Panc1 (cell line): ENCODE measurements at regions not wholly inside any gene's neighbourhood (a gene's known extent, or its start where the extent isn't known, plus 50 kb on each side); places are given as distances from the start of the nearest gene placed in this dataset.

Experiments used
- ATAC-seq: fragments of 200-7000 bp; cut with Tn5 transposase; 2 replicates; pipeline ENCODE4 v1.9.1; 2020; ENCODE audit warnings: mild to moderate bottlenecking, moderate library complexity
- BruUV-seq: library from RNA; stranded (reverse); fragments of 400-500 nt; replicated peaks from 2 replicates; lab custom pipeline; 2021; lab: Mats Ljungman, UMichigan
- CTCF ChIA-PET: fragments of 300-600 bp; sonication (Branson Sonifier 250); formaldehyde crosslinking; loops from one replicate; lab custom pipeline; 2022; ENCODE audit warnings: antibody characterized with exemption; lab: Charles Lee
- POLR2A ChIA-PET: fragments of 300-600 bp; sonication (Branson Sonifier 250); formaldehyde crosslinking; loops from one replicate; lab custom pipeline; 2022; ENCODE audit warnings: antibody characterized with exemption; lab: Charles Lee
- DNase-seq: peaks from one replicate; pipeline ENCODE4 v3.0.0-alpha.2; 2010; ENCODE audit warnings: low read depth, low spot score
- H3K27ac ChIP-seq: 2 replicates; pipeline ENCODE4 v1.5.1; 2011; ENCODE audit warnings: mild to moderate bottlenecking, low read length, inconsistent platforms
- H3K27me3 ChIP-seq: fragments of 200-500 bp; sonication (Bioruptor generic); 2 replicates; pipeline ENCODE4 v1.6.0; 2014; ENCODE audit warnings: low read length, inconsistent platforms; ENCODE audit not compliant: control insufficient read depth, insufficient read depth
- H3K36me3 ChIP-seq: fragments of 200-500 bp; sonication (Bioruptor generic); 2 replicates; pipeline ENCODE4 v1.5.1; 2014; ENCODE audit warnings: inconsistent platforms, mild to moderate bottlenecking, low read length, moderate library complexity; ENCODE audit not compliant: control insufficient read depth, insufficient read depth
- H3K4me1 ChIP-seq: 2 replicates; pipeline ENCODE4 v1.5.1; 2011; ENCODE audit warnings: inconsistent platforms, mild to moderate bottlenecking, low read length, moderate library complexity; ENCODE audit not compliant: control insufficient read depth, insufficient read depth
- H3K4me3 ChIP-seq, 2 experiments: 2 replicates each; pipeline ENCODE4 v1.5.1; 2011 to 2012; ENCODE audit warnings: low read depth in 2 of 2, low read length in 2 of 2, mild to moderate bottlenecking in 2 of 2, inconsistent platforms in 1 of 2, moderate library complexity in 1 of 2
- H3K9me3 ChIP-seq: fragments of 200-500 bp; sonication (Bioruptor generic); 2 replicates; pipeline ENCODE4 v1.5.1; 2014; ENCODE audit warnings: low read depth, mild to moderate bottlenecking, inconsistent platforms, low read length, moderate library complexity; ENCODE audit not compliant: control insufficient read depth, insufficient read depth
- POLR2AphosphoS5 ChIP-seq: IDR thresholded peaks from 2 replicates; pipeline ENCODE4 v1.6.1; 2012; ENCODE audit warnings: mild to moderate bottlenecking, low read depth, low read length, moderate library complexity
- SIN3A ChIP-seq: IDR thresholded peaks from 2 replicates; pipeline ENCODE4 v1.6.1; 2012; ENCODE audit warnings: low read depth, mild to moderate bottlenecking, low read length, moderate library complexity, borderline replicate concordance; ENCODE audit not compliant: insufficient read depth
- TCF7L2 ChIP-seq: IDR thresholded peaks from 2 replicates; pipeline ENCODE4 v1.6.1; 2011; ENCODE audit warnings: mild to moderate bottlenecking, low read depth, low read length, inconsistent platforms
- in situ Hi-C: cut with HindIII; loops from 2 replicates; pipeline ENCODE4 v1.10.0; 2016; ENCODE audit warnings: low sequenced_read_pairs, low pct_unique_long_range_greater_than_20kb
- intact Hi-C: fragments of 100-400 bp; cut with micrococcal nuclease; formaldehyde crosslinking; loops from one replicate; pipeline ENCODE4 v1.10.0; 2022; ENCODE audit not compliant: unreplicated experiment
- TF ChIP-seq, protein P1 (sequence below): fragments of 450-650 bp; IDR thresholded peaks from 2 replicates; pipeline ENCODE4 v1.5.1; 2017; ENCODE audit warnings: mild to moderate bottlenecking
- TF ChIP-seq, protein P2 (sequence below), 2 experiments: IDR thresholded peaks; 2 replicates each; pipeline ENCODE4 v1.6.1; 2011 to 2012; ENCODE audit warnings: low read depth in 2 of 2, control low read depth in 1 of 2, low read length in 1 of 2, mild to moderate bottlenecking in 1 of 2, moderate library complexity in 1 of 2; ENCODE audit not compliant: insufficient read depth in 1 of 2

DNA sequence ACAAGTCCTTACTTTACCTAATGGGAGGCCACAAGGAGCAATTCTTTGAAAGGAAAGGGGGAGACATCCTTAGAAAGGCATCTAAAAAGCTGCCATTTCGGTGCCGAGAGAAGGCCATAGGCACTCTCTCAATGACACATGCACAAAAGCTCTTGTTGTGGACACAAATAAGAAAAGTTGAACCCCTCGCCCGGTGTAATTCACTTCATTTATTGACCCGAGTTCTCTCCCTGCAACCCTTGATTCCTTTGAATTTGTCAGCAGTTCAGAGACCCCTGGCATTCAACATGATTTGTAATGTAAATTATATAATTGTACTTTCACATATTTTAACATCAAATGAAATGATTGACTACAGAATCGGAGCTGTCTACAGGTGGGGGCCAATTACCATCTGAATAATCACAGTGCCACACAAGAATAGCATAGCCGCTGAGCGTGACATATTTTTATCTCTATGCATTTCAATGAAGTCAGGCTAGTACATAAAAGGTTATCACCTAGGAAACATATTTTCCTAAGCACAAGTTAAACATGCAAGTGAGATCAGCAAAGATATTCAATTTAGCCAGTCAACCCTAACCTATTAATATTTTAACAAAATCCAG lies 66.7 kb downstream of the IRX6 start:
- DNase-seq, result no peak
- CTCF ChIA-PET, result no interaction called here
- Histone ChIP-seq H3K9me3 (no peaks in the 10 kb centered on the region), H3K27ac (no peak overlapping the region), H3K4me3 (no peak overlapping the region), H3K4me1 (no peaks in the 10 kb centered on the region), H3K36me3 (no peaks in the 10 kb centered on the region), H3K27me3 (no peaks in the 10 kb centered on the region)
- POLR2A ChIA-PET, result no interaction called here
- intact Hi-C loops, result no loop called here
- in situ Hi-C loops, result no loop called here
- BruUV-seq, result no TSS peak
- no peak for ATAC-seq
- TF ChIP-seq, protein P1, sequence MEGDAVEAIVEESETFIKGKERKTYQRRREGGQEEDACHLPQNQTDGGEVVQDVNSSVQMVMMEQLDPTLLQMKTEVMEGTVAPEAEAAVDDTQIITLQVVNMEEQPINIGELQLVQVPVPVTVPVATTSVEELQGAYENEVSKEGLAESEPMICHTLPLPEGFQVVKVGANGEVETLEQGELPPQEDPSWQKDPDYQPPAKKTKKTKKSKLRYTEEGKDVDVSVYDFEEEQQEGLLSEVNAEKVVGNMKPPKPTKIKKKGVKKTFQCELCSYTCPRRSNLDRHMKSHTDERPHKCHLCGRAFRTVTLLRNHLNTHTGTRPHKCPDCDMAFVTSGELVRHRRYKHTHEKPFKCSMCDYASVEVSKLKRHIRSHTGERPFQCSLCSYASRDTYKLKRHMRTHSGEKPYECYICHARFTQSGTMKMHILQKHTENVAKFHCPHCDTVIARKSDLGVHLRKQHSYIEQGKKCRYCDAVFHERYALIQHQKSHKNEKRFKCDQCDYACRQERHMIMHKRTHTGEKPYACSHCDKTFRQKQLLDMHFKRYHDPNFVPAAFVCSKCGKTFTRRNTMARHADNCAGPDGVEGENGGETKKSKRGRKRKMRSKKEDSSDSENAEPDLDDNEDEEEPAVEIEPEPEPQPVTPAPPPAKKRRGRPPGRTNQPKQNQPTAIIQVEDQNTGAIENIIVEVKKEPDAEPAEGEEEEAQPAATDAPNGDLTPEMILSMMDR, result no peak
- TF ChIP-seq SIN3A, result no peak
- TF ChIP-seq, protein P2, sequence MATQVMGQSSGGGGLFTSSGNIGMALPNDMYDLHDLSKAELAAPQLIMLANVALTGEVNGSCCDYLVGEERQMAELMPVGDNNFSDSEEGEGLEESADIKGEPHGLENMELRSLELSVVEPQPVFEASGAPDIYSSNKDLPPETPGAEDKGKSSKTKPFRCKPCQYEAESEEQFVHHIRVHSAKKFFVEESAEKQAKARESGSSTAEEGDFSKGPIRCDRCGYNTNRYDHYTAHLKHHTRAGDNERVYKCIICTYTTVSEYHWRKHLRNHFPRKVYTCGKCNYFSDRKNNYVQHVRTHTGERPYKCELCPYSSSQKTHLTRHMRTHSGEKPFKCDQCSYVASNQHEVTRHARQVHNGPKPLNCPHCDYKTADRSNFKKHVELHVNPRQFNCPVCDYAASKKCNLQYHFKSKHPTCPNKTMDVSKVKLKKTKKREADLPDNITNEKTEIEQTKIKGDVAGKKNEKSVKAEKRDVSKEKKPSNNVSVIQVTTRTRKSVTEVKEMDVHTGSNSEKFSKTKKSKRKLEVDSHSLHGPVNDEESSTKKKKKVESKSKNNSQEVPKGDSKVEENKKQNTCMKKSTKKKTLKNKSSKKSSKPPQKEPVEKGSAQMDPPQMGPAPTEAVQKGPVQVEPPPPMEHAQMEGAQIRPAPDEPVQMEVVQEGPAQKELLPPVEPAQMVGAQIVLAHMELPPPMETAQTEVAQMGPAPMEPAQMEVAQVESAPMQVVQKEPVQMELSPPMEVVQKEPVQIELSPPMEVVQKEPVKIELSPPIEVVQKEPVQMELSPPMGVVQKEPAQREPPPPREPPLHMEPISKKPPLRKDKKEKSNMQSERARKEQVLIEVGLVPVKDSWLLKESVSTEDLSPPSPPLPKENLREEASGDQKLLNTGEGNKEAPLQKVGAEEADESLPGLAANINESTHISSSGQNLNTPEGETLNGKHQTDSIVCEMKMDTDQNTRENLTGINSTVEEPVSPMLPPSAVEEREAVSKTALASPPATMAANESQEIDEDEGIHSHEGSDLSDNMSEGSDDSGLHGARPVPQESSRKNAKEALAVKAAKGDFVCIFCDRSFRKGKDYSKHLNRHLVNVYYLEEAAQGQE (IDR thresholded peaks at IDR 0.05; ENCODE audit: insufficient read depth in 1 of 2, low read depth in 2 of 2, low read length in 1 of 2), result no peak
- no peak for TF ChIP-seq TCF7L2
- no peak for TF ChIP-seq POLR2AphosphoS5

DNA sequence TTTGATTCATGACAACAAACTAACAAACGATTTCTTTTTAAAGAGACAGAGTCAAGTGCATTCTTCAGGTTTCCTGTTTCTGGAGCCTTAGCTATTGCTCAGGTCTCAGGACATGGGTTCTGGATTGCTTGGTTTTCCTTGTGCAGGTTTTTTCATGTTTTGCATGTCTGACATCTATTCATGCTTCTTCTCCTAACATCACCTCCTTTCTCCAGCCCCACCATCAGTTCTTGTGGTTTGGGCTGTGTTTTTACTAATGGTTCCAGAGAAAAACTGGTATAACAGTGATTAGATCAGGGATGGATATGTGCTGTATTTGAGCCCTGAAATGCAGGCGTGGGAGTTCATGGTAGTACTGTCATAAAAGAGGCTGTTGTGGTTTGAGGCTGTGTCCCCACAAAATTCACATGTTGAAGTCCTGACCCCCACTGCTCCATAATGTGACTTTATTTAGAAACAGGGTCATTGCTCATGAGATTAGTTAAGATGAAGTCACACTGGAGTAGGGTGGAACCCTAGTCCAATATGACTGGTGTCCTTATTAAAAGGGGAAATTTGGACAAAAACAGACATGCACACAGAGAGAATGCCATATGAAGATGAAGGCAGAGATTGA lies 67.9 kb downstream of the IRX6 start:
- ChIA-PET POLR2A (no interaction called here), CTCF (no interaction called here)
- in situ Hi-C loops (no loop called here), intact Hi-C loops (no loop called here)
- Histone ChIP-seq H3K36me3 (no peaks in the 10 kb centered on the region), H3K9me3 (no peaks in the 10 kb centered on the region), H3K27ac (no peak overlapping the region), H3K27me3 (no peaks in the 10 kb centered on the region), H3K4me3 (no peak overlapping the region), H3K4me1 (no peaks in the 10 kb centered on the region)
- TF ChIP-seq SIN3A (no peak), POLR2AphosphoS5 (no peak), TCF7L2 (no peak)
- TF ChIP-seq, protein P2 (IDR thresholded peaks at IDR 0.05; ENCODE audit: insufficient read depth in 1 of 2, low read depth in 2 of 2, low read length in 1 of 2), result no peak
- TF ChIP-seq, protein P1, result no peak
- no peak for ATAC-seq
- no TSS peak for BruUV-seq
- no peak for DNase-seq
